Activated B cell treated with CpG ODN at 0.5 μM for 24 hours (primary cell): ENCODE measurements at regions not wholly inside any gene's neighbourhood (a gene's known extent, or its start where the extent isn't known, plus 50 kb on each side); places are given as distances from the start of the nearest gene placed in this dataset.

Experiments
- ATAC-seq: fragments of 200-7000 bp; cut with Tn5 transposase; one replicate; pipeline ENCODE4 v1.10.0; 2021; ENCODE audit warnings: low read depth, mild to moderate bottlenecking, moderate library complexity
- CTCF ChIA-PET: fragments of 350-600 bp; sonication (Branson Sonifier 250); formaldehyde crosslinking; loops from one replicate; lab custom pipeline; 2021; ENCODE audit warnings: antibody characterized with exemption; lab: Charles Lee
- POLR2A ChIA-PET: fragments of 350-600 bp; sonication (Branson Sonifier 250); formaldehyde crosslinking; loops from one replicate; lab custom pipeline; 2021; ENCODE audit warnings: antibody characterized with exemption; lab: Charles Lee
- DNase-seq: peaks from one replicate; pipeline ENCODE4 v3.0.0; 2022
- H3K27ac Mint-ChIP-seq: one replicate; pipeline ENCODE4 v1.8.0; 2020; ENCODE audit warnings: mixed read lengths
- H3K27me3 Mint-ChIP-seq: one replicate; pipeline ENCODE4 v1.8.0; 2021; ENCODE audit warnings: mixed read lengths
- H3K36me3 Mint-ChIP-seq: one replicate; pipeline ENCODE4 v1.8.0; 2021; ENCODE audit warnings: low read depth, mixed read lengths
- H3K4me1 Mint-ChIP-seq: one replicate; pipeline ENCODE4 v1.8.0; 2021; ENCODE audit warnings: mixed read lengths
- H3K4me3 Mint-ChIP-seq: one replicate; pipeline ENCODE4 v1.8.0; 2020; ENCODE audit warnings: mild to moderate bottlenecking, mixed read lengths
- H3K9me3 Mint-ChIP-seq: one replicate; pipeline ENCODE4 v1.8.0; 2020; ENCODE audit warnings: mixed read lengths
- CTCF ChIP-seq: fragments of 200-600 bp; IDR thresholded peaks from one replicate; pipeline ENCODE4 v1.8.0; 2022; ENCODE audit warnings: antibody characterized with exemption, mild to moderate bottlenecking
- intact Hi-C: fragments of 100-400 bp; cut with micrococcal nuclease; formaldehyde crosslinking; loops from one replicate; pipeline ENCODE4 v1.15.1; 2024

GRCh38 chr6:156718647-156719394 lies 58.4 kb upstream of the ARID1B start:
- Mint-ChIP-seq H3K4me3 (no peak overlapping the region), H3K4me1 (peaks cover 49% of the 10 kb centered on the region), H3K27ac (peak overlapping the region; percentile 95), H3K27me3 (no peaks in the 10 kb centered on the region), H3K36me3 (no peaks in the 10 kb centered on the region), H3K9me3 (peaks cover 2% of the 10 kb centered on the region)
- no peak for TF ChIP-seq CTCF
- CTCF ChIA-PET: no interaction called here
- ATAC-seq (no peak), DNase-seq (no peak)
- POLR2A ChIA-PET: interaction anchor here (2.5 to 5.5 kb wide), 4 partner anchors 20 to 59 kb away, joined by 17 to 73 read pairs (median 57); partner anchors contain the start of gene ARID1B
- intact Hi-C loops: no loop called here

GRCh38 chr6:156717542-156717941 lies 59.6 kb upstream of the ARID1B start:
- CTCF ChIA-PET: no interaction called here
- no peak overlapping the region for H3K4me3 Mint-ChIP-seq
- ATAC-seq (no peak), DNase-seq (no peak)
- peaks cover 45% of the 10 kb centered on the region for H3K4me1 Mint-ChIP-seq
- no peaks in the 10 kb centered on the region for H3K36me3 Mint-ChIP-seq
- intact Hi-C loops: no loop called here
- no peaks in the 10 kb centered on the region for H3K9me3 Mint-ChIP-seq
- POLR2A ChIA-PET: no interaction called here
- no peaks in the 10 kb centered on the region for H3K27me3 Mint-ChIP-seq
- TF ChIP-seq CTCF: no peak
- no peak overlapping the region for H3K27ac Mint-ChIP-seq

- Mint-ChIP-seq H3K4me1 (peaks cover 36% of the 10 kb centered on the region), H3K9me3 (no peaks in the 10 kb centered on the region), H3K27me3 (no peaks in the 10 kb centered on the region), H3K36me3 (no peaks in the 10 kb centered on the region), H3K27ac (no peak overlapping the region), H3K4me3 (no peak overlapping the region)
- no peak for ATAC-seq
- ChIA-PET CTCF (no interaction called here), POLR2A (no interaction called here)
- DNase-seq: no peak
- intact Hi-C loops: no loop called here
- no peak for TF ChIP-seq CTCF
Observed at GRCh38 chr6:156715839-156716238, 61.3 kb upstream of the ARID1B start.

- Mint-ChIP-seq H3K27ac (no peak overlapping the region), H3K4me1 (peaks cover 15% of the 10 kb centered on the region), H3K9me3 (no peaks in the 10 kb centered on the region), H3K36me3 (no peaks in the 10 kb centered on the region), H3K4me3 (no peak overlapping the region), H3K27me3 (no peaks in the 10 kb centered on the region)
- no peak for TF ChIP-seq CTCF
- CTCF ChIA-PET: no interaction called here
- ATAC-seq (no peak), DNase-seq (no peak)
- POLR2A ChIA-PET: interaction anchor here (0.7 to 1.0 kb wide), 2 partner anchors 63 to 1129 kb away, joined by 3 read pairs; partner anchors contain the start of gene ARID1B
- intact Hi-C loops: no loop called here
Observed at GRCh38 chr6:156713548-156713947, 63.6 kb upstream of the ARID1B start.

GRCh38 chr6:156710479-156710878 lies 66.7 kb upstream of the ARID1B start:
- no peak for TF ChIP-seq CTCF
- intact Hi-C loops: no loop called here
- Mint-ChIP-seq H3K27ac (no peak overlapping the region), H3K36me3 (no peaks in the 10 kb centered on the region), H3K4me1 (peaks cover 17% of the 10 kb centered on the region), H3K9me3 (no peaks in the 10 kb centered on the region), H3K27me3 (no peaks in the 10 kb centered on the region), H3K4me3 (no peak overlapping the region)
- ChIA-PET CTCF (no interaction called here), POLR2A (interaction anchor here (0.7 to 1.0 kb wide), 2 partner anchors 11 to 13 kb away, joined by 3 to 5 read pairs; no protein-coding TSS in a partner anchor)
- no peak for DNase-seq
- ATAC-seq: no peak
